Amniotic epithelial cell (primary cell): ENCODE measurements at regions not wholly inside any gene's neighbourhood (a gene's known extent, or its start where the extent isn't known, plus 50 kb on each side); places are given as distances from the start of the nearest gene placed in this dataset.
"Not testable (repeated sequence)": the region's sequence is repeated elsewhere in the genome, so short reads cannot be mapped to it uniquely, and the experiment has no call there.

Experiments used
- DNase-seq: peaks from one replicate; pipeline ENCODE4 v3.0.0-alpha.2; 2010; ENCODE audit warnings: low read depth

DNA sequence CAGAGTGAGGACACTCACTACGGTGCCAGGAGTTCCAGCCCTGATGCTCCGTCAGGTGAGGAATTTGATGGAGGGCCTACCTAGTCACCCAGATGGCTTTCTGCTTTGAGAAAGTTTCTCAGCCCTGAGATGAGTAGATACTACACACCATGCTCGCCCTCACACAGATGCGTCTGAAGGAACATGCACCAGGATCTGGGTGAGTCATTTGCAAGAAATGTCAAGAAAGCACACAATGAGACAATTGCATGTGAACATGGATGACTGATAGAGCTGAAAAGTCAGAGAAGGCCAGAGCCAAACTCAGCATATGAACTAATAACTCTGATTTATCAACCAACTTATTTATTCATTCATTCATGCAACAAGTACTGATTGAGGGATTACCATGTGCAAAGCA, 483.9 kb downstream of the OMA1 start:
- DNase-seq: no peak

GRCh38 chr1:58060559-58061170, 485.9 kb downstream of the OMA1 start:
- no peak for DNase-seq

DNA sequence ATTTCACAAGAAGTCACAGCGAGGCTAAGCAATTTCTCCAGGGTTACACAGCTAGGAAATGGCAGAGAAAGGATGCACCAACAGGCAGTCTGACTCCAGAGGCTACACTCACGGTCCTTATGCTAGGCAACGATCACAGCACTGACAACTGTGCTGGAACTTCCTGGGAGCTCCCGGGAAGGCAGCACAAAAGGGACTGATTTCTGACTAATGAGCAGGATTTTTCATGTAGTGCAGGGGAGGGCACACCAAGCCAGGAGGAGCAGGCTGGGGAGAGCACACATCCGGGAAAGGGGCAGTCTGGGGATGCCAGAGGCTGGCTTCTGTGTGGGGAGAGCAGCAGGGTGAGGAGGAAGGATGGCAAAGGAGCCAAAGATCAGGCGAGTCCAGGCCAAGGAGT, 486.7 kb downstream of the OMA1 start:
- DNase-seq: no peak

DNA sequence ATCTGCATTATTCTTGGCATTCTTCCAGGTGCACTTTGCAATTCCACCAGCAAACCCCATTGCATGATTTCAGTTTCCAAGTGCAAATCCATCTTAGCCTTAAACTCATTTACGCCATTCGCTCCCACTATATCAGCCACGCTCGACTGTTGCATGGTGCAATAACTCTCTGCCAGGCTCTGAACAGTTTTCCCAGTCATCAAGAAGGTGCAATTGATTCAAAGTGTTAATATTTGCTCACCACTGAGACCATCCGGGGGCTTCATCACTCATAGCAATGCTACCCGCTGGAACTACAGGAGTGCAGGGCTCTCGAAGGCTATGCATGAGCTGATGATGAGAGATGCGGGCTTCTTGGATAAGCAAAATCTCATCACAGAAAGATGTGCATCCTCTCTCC, 488.2 kb downstream of the OMA1 start:
- DNase-seq: no peak

- DNase-seq: no peak
Observed at GRCh38 chr1:58057826-58058225, 488.7 kb downstream of the OMA1 start.

- DNase-seq: not testable (repeated sequence)
Observed at GRCh38 chr1:58051187-58051586, 495.3 kb downstream of the OMA1 start.

DNA sequence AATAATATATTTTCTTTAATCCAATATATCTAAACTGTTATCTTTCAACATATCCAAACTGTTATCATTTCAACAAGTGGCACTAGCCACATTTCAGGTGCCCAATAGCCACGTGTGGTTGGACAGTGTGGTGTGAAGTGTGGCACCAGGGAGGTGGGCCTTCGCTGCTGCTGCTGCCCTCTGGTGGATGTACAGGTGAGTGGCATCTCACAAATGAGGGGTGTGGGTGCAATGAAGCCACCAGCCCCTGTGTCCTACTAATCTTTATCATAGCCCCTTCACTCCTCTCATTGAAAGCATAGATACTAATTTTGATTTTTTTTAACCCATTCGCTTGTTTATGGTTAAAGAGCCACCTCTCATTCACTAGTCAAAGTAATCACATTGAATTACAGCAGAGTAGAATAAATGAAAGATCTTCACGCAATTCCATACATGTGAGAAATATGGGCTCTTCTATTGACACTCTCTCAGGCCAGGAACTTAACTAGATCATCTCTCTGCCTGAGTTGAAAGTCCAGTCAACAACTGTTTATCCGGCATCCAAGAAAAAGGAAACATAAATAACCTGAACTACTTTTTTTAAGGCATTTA, 499.2 kb downstream of the OMA1 start:
- no peak for DNase-seq

- no peak for DNase-seq
Observed at GRCh38 chr1:58045094-58045705, 501.3 kb downstream of the OMA1 start.

GRCh38 chr1:58041621-58042020, 504.9 kb downstream of the OMA1 start:
- no peak for DNase-seq

DNA sequence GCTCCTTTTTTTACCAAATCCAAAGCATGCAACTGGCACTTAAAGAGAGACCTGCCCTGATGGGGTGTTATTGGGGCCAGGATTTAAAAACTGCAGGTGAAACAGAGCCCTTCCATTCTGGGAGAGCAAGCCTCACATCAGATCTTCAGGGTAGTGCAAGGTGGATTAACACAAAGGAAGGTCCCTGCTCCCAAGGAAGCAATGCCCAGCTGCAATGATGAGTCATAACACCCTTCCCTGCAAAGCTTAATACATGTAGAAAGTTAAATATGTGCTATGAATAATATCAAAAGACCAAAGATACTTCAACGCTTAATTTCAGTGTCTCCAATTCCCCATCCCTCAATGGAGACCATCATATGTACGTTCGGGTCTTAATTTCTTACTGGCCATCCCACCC, 508.0 kb downstream of the OMA1 start:
- no peak for DNase-seq

- no peak for DNase-seq
Observed at GRCh38 chr1:58035523-58035922, 511.0 kb downstream of the OMA1 start.

- no peak for DNase-seq
Observed at GRCh38 chr1:58033311-58033710, 513.2 kb downstream of the OMA1 start.

- no peak for DNase-seq
Observed at GRCh38 chr1:58032611-58033073, 513.9 kb downstream of the OMA1 start.

GRCh38 chr1:58031416-58031815, 515.1 kb downstream of the OMA1 start:
- no peak for DNase-seq

DNA sequence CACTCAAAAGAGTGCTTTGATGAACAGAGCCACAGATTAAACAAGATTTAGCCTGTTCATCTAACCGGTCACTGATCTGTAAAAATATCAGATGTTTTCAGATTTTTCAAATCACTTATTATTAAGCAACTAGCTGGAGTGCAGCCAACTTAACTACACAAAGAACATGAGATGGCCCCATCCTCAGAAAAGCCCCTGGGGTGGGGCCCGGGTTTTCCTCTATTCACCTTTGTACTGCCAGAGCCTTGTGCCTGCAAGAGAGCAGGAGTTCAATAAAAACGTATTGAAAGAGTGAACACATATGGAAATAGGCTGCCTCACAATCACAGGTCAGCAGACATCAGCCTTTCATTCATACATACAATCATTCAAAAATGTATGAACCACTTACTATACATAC, 516.1 kb downstream of the OMA1 start:
- no peak for DNase-seq

GRCh38 chr1:58017641-58018040, 528.9 kb downstream of the OMA1 start:
- no peak for DNase-seq

DNA sequence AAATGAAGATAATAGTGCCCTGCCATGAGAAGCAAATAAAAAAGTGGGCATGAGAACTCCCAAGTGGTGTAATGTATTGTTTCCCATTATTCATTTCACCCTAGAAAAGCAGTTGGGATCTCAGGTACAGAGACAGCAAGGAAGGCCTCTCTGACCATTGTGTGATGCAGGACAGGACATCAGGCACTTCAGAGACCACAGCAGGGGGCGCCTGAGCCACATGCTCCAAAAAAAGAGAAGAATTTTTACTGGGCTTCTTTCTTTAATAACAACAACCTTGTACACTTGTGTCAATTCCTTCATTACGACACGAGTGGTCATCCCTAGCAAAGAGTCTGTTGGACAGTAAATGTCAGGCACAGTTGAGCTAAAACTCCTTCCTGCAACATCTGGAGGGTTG, 533.3 kb downstream of the OMA1 start:
- no peak for DNase-seq

DNA sequence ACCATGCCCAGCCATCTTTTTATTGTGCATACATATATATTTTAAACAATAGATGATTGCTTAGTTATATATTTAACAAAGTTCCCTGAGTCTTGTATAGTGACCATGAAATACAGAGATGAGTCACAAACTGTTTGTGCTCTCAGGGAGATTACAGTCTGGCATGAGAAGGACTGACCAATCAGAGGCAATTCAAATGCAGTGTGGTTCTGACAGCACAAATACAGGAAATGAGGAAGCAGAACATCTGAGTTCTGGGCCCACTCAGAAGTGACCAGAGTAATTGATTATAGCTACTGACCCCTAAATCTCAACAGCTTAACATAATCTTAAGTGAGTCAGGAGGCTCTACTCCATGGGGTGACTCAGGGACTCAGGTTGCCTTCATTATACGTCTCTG, 534.5 kb downstream of the OMA1 start:
- DNase-seq: no peak

- DNase-seq: no peak
Observed at GRCh38 chr1:58006421-58007046, 540.0 kb downstream of the OMA1 start.

DNA sequence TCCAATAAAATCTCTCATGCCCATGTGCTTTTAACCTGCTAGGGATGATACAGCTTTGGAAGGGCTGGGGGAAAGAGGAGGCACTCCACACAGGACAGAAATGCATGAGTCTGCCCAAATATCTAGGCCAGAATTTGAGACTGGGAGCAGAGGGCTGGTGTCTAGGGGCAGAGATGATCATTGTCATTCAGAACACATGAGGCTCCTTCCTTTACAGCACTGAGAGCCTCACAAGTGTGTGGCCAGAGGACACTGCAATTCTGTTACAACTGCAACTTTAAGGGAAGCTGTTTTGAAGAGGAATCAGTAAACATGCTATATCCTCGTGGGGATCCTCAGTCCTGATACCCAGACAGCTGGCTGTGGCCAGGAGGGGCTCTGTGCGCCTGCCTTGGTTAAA, 541.3 kb downstream of the OMA1 start:
- DNase-seq: no peak

GRCh38 chr1:58003988-58004387, 542.5 kb downstream of the OMA1 start:
- DNase-seq: no peak

DNA sequence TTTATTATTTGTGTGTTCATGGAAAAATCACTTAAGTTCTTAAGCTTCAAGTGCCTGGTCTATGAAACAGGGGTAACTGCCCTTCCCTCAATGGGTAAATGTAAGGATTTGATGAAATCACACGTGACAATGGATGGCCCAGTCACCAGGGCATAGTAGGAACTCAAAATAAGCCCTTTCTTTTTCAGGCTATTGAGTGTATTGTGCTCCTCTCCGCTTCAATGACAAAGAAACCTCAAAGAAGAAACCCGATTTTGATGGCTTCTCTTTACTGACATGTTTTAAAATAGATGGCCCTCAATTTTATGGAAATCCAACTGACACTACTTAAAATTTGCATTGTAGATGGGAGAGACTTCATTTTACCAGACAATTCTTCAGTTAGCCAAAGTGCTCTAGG, 543.5 kb downstream of the OMA1 start:
- DNase-seq: no peak

DNA sequence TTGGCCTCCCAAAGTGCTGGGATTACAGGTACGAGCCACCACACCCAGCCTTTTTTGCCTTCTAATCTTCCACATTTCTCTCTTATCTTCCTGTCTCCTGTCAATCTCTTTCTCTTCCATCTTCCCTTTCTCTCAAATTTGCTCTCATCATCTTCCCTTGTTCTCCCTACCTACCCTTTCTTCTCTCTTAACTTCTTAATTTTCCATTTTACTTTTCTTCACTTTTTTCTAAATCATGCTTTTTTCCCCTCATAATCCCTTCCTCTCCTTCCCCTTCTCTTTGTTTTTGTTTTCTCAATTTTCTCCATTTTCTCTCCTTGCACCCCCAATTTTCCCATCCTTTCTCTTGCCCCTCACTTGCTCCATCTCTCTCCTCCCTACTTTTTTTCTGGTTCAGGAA, 545.7 kb downstream of the OMA1 start:
- DNase-seq: no peak
